CD4-positive, alpha-beta T cell (primary cell): ENCODE measurements at regions not wholly inside any gene's neighbourhood (a gene's known extent, or its start where the extent isn't known, plus 50 kb on each side); places are given as distances from the start of the nearest gene placed in this dataset.

ENCODE experiments used
- ATAC-seq: fragments of 200-7000 bp; cut with Tn5 transposase; one replicate; pipeline ENCODE4 v1.10.0; 2022; ENCODE audit warnings: mild to moderate bottlenecking; ENCODE audit not compliant: poor library complexity
- CTCF ChIA-PET: fragments of 350-600 bp; sonication (Branson Sonifier 250); formaldehyde crosslinking; loops from one replicate; lab custom pipeline; 2021; ENCODE audit warnings: antibody characterized with exemption, inconsistent platforms; lab: Charles Lee
- POLR2A ChIA-PET: fragments of 350-600 bp; sonication (Branson Sonifier 250); formaldehyde crosslinking; loops from one replicate; lab custom pipeline; 2021; ENCODE audit warnings: antibody characterized with exemption, inconsistent platforms; lab: Charles Lee
- DNase-seq, 14 experiments: peaks; one replicate each; pipeline ENCODE4 v3.0.0-alpha.2; 2013 to 2020; ENCODE audit warnings: mixed read lengths in 2 of 14
- H3K27ac ChIP-seq, 2 donors: one replicate each; pipeline versions ENCODE4 v1.5.1 to v1.7.0; 2013; ENCODE audit warnings: low read length in 2 of 2, low read depth in 1 of 2, mild to moderate bottlenecking in 1 of 2
- H3K27me3 ChIP-seq, 2 experiments: 1 replicate in 1 of 2; 2 replicates in 1 of 2; pipeline versions ENCODE4 v1.6.1 to v1.7.0; 2013; ENCODE audit warnings: low read length in 2 of 2, control low read depth in 1 of 2, mild to moderate bottlenecking in 1 of 2, moderate library complexity in 1 of 2; ENCODE audit not compliant: insufficient read depth in 2 of 2, control insufficient read depth in 1 of 2
- H3K36me3 ChIP-seq: one replicate; pipeline ENCODE4 v1.6.1; 2013; ENCODE audit warnings: low read length, control low read depth; ENCODE audit not compliant: insufficient read depth
- H3K4me1 ChIP-seq: one replicate; pipeline ENCODE4 v1.6.1; 2013; ENCODE audit warnings: low read length, control low read depth; ENCODE audit not compliant: insufficient read depth
- H3K4me3 ChIP-seq: one replicate; pipeline ENCODE4 v1.5.1; 2013; ENCODE audit warnings: mild to moderate bottlenecking, low read length, moderate library complexity
- H3K9me3 ChIP-seq, 2 experiments: 1 replicate in 1 of 2; 2 replicates in 1 of 2; pipeline versions ENCODE4 v1.6.1 to v1.7.0; 2013; ENCODE audit warnings: low read length in 2 of 2, mild to moderate bottlenecking in 2 of 2, control low read depth in 1 of 2, moderate library complexity in 1 of 2; ENCODE audit not compliant: control insufficient read depth in 1 of 2, insufficient read depth in 1 of 2
- H3K27ac Mint-ChIP-seq: one replicate; pipeline ENCODE4 v1.8.0; 2020; ENCODE audit warnings: mixed read lengths
- H3K27me3 Mint-ChIP-seq: one replicate; pipeline ENCODE4 v1.8.0; 2021; ENCODE audit warnings: mixed read lengths
- H3K36me3 Mint-ChIP-seq: one replicate; pipeline ENCODE4 v1.8.0; 2021; ENCODE audit warnings: low read depth, mixed read lengths
- H3K4me1 Mint-ChIP-seq: one replicate; pipeline ENCODE4 v1.8.0; 2021; ENCODE audit warnings: low read depth, mixed read lengths
- H3K4me3 Mint-ChIP-seq: one replicate; pipeline ENCODE4 v1.8.0; 2020; ENCODE audit warnings: mild to moderate bottlenecking, mixed read lengths
- H3K9me3 Mint-ChIP-seq: one replicate; pipeline ENCODE4 v1.8.0; 2020; ENCODE audit warnings: mixed read lengths
- intact Hi-C, 2 experiments: fragments of 100-400 bp; cut with DNase I in 1 of 2; cut with micrococcal nuclease in 1 of 2; formaldehyde crosslinking; loops; one replicate each; pipeline versions ENCODE4 v1.15.1 to v1.9.0; 2023 to 2025; cut with DNase I, micrococcal nuclease
- TF ChIP-seq, protein P1 (sequence below): fragments of 200-600 bp; IDR thresholded peaks from one replicate; pipeline ENCODE4 v1.8.0; 2022; ENCODE audit warnings: antibody characterized with exemption, mild to moderate bottlenecking

DNA sequence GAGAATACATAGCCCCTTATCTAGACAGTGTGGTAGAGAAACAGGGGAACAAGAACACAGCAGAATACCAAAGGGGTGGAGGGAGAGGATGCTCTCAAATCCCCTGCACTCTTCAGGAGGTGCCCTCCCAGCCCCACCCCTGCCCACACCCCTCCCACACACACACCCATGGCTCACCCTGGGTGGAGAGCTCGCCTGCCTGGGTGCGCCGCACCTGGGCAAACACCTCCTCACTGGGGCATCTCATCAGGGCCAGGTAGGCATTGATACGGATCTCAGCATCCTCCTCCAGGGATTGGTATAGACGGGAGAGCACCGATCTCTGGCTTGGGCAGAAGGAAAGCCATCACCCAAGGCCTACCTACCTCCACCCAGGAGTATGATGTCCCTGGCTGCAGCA lies 95.2 kb downstream of the LITAF start:
- Mint-ChIP-seq H3K27me3 (no peaks in the 10 kb centered on the region), H3K4me3 (no peak overlapping the region), H3K9me3 (no peaks in the 10 kb centered on the region), H3K4me1 (peaks cover 11% of the 10 kb centered on the region), H3K36me3 (no peaks in the 10 kb centered on the region), H3K27ac (no peak overlapping the region)
- TF ChIP-seq, protein P1, sequence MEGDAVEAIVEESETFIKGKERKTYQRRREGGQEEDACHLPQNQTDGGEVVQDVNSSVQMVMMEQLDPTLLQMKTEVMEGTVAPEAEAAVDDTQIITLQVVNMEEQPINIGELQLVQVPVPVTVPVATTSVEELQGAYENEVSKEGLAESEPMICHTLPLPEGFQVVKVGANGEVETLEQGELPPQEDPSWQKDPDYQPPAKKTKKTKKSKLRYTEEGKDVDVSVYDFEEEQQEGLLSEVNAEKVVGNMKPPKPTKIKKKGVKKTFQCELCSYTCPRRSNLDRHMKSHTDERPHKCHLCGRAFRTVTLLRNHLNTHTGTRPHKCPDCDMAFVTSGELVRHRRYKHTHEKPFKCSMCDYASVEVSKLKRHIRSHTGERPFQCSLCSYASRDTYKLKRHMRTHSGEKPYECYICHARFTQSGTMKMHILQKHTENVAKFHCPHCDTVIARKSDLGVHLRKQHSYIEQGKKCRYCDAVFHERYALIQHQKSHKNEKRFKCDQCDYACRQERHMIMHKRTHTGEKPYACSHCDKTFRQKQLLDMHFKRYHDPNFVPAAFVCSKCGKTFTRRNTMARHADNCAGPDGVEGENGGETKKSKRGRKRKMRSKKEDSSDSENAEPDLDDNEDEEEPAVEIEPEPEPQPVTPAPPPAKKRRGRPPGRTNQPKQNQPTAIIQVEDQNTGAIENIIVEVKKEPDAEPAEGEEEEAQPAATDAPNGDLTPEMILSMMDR: no peak
- ATAC-seq (no peak), DNase-seq (no peak)
- no peak overlapping the region for H3K27ac ChIP-seq
- POLR2A ChIA-PET: no interaction called here
- intact Hi-C loops: no loop called here
- peaks cover 0 to 9% of the 10 kb centered on the region in 2 experiments for H3K9me3 ChIP-seq
- H3K27me3 ChIP-seq: no peaks in the 10 kb centered on the region
- peaks cover 4% of the 10 kb centered on the region for H3K4me1 ChIP-seq
- H3K36me3 ChIP-seq: no peaks in the 10 kb centered on the region
- CTCF ChIA-PET: no interaction called here
- no peak overlapping the region for H3K4me3 ChIP-seq

- no peak for DNase-seq
- intact Hi-C loops: no loop called here
- no peaks in the 10 kb centered on the region for H3K36me3 Mint-ChIP-seq
- TF ChIP-seq, protein P1: no peak
- Histone ChIP-seq H3K27me3 (no peaks in the 10 kb centered on the region), H3K4me3 (no peak overlapping the region), H3K27ac (no peak overlapping the region), H3K36me3 (no peaks in the 10 kb centered on the region), H3K9me3 (peaks cover 0 to 9% of the 10 kb centered on the region in 2 experiments), H3K4me1 (peaks cover 11% of the 10 kb centered on the region)
- no peaks in the 10 kb centered on the region for H3K27me3 Mint-ChIP-seq
- CTCF ChIA-PET: no interaction called here
- no peaks in the 10 kb centered on the region for H3K9me3 Mint-ChIP-seq
- ATAC-seq: no peak
- H3K4me3 Mint-ChIP-seq: no peak overlapping the region
- H3K4me1 Mint-ChIP-seq: peaks cover 26% of the 10 kb centered on the region
- H3K27ac Mint-ChIP-seq: peak overlapping the region; percentile 20
- POLR2A ChIA-PET: no interaction called here
Measured at GRCh38 chr16:11492808-11493530, 93.8 kb downstream of the LITAF start.

GRCh38 chr16:11493531-11493929 lies 93.2 kb downstream of the LITAF start:
- ATAC-seq (no peak), DNase-seq (no peak)
- intact Hi-C loops: no loop called here
- H3K4me3 Mint-ChIP-seq: no peak overlapping the region
- H3K9me3 Mint-ChIP-seq: no peaks in the 10 kb centered on the region
- peaks cover 28% of the 10 kb centered on the region for H3K4me1 Mint-ChIP-seq
- TF ChIP-seq, protein P1: no peak
- ChIA-PET CTCF (no interaction called here), POLR2A (no interaction called here)
- H3K36me3 ChIP-seq: no peaks in the 10 kb centered on the region
- H3K27ac Mint-ChIP-seq: peak overlapping the region; percentile 20
- H3K9me3 ChIP-seq: peaks cover 0 to 9% of the 10 kb centered on the region in 2 experiments
- no peaks in the 10 kb centered on the region for H3K27me3 ChIP-seq
- H3K27me3 Mint-ChIP-seq: no peaks in the 10 kb centered on the region
- H3K27ac ChIP-seq: no peak overlapping the region
- H3K36me3 Mint-ChIP-seq: no peaks in the 10 kb centered on the region
- no peak overlapping the region for H3K4me3 ChIP-seq
- peaks cover 12% of the 10 kb centered on the region for H3K4me1 ChIP-seq
